Forelimb muscle (tissue), 1 donor: ENCODE measurements at regions not wholly inside any gene's neighbourhood (a gene's known extent, or its start where the extent isn't known, plus 50 kb on each side); places are given as distances from the start of the nearest gene placed in this dataset.

Experiments used
- DNase-seq: peaks from one replicate; pipeline ENCODE4 v3.0.0-alpha.2; 2013; ENCODE audit warnings: low read depth

DNA sequence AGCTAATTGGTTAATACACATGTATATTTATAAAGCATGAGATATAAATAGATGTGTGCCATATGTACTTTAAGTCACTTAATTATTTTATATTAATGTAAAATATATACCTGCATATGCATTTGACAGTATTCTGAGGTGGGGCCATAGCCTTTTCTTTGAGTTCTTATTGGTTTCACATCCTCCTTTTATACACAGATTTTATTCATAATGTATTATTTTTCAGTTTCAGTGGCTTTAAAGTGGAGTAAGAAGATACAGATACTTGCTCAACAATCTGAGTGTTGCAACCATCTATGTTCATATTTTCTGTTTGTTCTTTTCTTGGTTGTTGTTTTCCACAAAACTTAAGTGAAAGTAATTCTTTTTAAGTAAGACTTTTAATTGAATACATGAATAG lies 436.5 kb downstream of the RND3 start:
- no peak for DNase-seq

DNA sequence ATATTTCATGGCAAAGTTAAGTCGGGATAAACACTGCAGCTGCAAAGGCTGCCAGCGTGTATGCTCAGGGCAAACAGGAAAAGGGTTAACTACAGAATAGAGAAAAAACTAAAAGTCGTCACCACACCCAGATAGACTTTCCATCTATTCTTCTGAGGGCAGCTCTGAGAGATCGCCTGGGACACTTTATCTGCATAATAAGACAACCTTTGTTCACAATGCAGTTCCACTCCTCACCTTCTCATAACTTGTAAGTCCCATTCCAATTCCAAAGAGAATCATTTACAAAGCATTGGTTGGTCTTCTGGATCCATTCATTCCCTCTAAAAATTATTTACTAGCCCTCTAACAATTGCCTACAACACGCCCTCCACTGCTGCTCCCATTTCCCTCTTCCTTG lies 437.4 kb downstream of the RND3 start:
- DNase-seq, result no peak

DNA sequence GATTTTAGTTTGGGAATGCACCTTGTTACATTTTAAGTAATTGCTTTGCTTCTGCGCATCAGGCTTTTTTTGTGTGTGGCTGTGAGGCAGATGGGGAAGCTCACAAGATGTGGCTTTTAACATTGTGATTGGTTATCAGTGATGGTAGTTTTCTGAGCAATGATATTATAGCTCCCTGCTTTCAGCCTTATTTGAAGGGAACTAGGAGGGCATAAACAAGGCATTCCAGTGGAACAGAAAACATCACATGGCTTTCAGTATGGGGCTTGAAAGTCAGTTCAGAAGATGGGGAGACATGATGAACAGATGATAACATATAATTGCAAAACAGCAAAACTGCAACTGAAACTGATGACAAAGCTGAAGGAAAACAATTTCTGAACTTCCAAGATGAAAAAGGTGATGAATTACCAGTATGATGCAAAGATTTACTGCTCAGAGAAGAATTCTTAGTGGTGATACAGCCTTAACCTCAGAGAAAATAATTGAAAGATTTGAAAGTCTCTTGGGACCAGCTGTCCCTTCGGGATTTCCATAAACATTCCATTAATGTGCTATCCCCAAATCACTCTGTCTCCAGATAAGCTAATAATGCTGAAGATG lies 439.7 kb downstream of the RND3 start:
- no peak for DNase-seq

DNA sequence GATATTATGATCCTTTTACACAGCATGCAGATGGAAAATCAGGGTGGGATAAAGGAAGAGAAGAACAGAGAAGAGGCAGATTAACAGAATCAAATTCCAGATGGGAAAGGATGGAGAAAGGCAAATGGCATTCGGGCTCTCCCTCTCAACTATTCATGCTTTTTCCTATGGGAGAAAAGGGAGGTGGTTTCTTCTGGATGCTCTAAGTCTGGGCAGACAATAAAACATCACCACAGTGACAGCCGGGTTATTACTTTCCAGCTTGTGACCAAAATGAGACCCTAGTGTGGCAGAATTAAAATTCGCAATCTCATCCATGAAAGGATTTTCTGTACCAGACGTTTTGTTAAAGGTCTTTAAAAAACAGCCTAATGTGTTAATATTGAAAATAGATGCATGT lies 440.7 kb downstream of the RND3 start:
- no peak for DNase-seq

DNA sequence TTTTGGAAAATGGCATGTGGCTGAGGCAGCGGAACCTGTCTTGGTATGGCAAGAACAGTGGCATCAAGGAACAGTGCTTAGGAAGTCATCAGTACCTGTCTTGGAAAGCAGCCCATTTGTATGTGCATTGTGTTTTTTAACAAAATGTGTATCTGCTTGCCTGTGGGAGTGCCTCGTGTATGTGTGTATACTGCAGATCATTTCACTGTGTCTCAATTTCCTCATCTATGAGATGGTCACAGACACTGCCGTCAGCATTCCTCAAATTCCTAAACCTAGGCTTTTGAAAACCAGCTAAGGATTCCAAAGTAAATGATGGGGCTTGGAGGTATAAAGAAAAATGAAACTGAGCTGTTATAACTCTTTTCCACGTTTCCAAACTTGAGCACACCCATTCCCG lies 441.3 kb downstream of the RND3 start:
- no peak for DNase-seq

DNA sequence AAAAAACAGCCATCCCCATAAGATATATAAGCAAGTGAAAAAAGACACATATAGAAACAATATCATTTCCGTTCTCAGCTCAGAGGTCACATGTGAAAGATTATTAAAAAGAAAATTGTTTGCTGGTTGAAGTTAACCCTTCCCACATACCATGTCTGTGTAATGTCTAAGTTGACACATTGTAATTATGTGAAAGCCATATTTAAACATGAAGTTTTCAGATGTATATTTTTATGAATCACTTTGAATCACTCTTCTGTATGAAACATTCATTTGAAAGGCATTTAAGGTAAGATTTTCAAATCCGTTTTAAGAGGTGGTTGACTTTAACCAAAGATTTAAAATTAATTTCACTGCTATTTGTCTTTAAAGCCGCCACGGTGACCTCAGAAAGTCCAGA lies 441.9 kb downstream of the RND3 start:
- DNase-seq, result no peak

DNA sequence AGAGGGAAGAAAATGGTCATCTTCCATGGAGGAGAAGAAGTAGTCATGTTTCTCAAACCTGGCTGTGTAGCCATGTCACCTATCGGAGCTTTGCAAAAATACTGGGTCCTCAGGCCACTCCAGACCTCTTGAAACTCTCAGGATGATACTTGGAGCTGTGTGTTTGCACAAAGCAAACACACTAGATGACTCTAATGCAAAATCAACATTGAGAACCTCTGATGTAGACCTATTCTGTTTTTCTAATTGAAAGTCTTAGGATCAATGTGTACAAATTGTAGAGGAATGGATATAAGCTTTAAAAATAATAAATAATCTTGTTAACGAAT lies 444.3 kb downstream of the RND3 start:
- DNase-seq, result no peak

DNA sequence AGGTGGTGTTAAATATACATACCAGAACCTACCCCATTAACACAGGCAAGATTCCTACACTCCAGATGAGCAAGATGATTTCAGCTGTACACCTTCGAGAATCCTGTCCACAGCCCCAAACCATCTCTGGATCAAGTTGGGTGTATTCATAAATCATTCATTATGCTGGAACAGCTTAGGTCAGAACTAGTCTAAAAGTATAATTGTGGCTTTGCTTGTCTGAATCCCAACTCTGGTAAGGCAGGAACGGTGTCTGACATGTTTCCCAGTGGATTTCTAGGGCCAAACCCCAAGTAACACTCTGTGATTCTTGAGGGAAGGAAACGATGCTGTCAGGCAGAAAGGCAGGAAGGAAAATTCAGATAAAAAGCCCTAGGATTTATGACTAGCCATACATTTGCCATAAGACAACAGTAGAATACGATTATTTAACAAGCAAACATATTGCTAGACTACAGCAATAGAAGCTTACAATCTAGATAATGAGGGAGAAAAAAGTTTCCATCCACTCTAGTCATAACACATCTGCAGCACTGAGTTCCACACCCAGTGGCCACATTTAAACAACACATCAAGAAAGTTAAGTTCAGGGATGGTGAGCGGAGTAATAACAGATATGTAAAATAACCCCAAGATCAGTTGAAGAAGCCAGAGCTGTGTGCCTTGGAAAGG lies 444.8 kb downstream of the RND3 start:
- DNase-seq, result no peak

DNA sequence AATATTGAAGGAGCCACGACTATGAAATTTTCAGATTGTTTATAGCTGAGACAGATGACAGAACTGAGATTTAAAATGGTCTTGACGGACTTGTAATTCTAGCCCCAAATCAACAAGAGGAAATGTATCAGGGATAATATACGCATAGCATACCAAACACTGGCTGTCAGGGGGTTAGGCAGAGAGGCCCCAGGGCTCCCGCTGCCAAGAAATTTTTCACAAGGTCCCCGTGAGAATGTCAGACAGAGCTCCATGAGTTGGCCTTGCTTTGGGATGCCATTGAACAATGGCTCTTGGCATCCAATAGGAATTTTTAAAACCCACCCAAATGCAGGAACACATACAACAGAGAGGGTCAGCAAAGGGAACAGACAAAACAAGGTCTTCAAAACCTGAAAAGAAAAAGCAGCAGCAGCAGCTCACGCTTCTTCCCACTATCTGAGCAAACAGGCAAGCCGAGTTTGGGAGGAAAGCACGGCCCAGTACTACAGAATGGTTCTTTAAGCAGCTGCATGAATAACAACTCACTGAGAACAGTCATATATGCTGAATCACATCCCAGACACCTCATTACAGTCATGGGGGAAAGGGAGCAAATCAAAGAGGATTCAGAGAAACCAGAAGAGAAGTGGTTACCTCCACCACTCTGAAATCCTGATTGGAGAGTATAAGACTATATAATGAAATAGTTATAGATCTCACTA lies 445.6 kb downstream of the RND3 start:
- DNase-seq, result no peak

DNA sequence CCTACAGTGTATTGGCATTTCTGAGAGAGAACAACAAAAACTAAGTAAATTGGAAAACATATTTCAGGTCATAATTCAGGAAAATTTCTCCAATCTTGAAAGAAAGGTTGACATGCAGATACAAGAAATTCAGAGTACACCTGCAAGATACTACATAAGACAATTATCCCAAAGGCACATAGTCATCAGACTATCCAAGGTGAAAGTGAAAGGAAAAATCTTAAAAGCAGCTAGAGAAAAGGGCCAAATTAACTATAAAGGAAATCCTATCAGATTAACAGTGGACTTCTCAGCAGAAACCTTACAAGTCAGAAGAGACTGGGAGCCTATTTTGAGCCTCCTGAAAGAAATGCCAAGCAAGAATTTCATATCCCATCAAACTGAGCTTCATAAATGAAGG lies 449.0 kb upstream of the MMADHC start:
- no peak for DNase-seq

DNA sequence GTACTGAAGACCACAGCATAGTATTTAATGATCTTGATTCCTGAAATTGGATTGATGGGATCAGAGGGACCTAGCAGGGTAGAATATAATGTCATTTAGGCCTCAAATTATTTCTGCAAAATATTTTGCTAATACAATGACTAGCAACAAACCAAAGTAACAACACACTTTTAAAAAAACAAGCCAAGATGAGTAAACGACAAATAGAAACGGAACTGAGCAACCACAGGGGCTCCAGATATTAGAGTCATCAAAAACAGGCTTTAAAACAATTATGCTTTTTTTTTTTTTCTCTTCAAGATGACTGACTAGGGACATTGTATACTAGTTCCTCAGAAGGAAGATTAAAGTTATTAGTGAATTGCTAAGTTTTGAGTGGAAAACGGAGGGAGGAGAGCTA lies 447.1 kb upstream of the MMADHC start:
- DNase-seq, result no peak

DNA sequence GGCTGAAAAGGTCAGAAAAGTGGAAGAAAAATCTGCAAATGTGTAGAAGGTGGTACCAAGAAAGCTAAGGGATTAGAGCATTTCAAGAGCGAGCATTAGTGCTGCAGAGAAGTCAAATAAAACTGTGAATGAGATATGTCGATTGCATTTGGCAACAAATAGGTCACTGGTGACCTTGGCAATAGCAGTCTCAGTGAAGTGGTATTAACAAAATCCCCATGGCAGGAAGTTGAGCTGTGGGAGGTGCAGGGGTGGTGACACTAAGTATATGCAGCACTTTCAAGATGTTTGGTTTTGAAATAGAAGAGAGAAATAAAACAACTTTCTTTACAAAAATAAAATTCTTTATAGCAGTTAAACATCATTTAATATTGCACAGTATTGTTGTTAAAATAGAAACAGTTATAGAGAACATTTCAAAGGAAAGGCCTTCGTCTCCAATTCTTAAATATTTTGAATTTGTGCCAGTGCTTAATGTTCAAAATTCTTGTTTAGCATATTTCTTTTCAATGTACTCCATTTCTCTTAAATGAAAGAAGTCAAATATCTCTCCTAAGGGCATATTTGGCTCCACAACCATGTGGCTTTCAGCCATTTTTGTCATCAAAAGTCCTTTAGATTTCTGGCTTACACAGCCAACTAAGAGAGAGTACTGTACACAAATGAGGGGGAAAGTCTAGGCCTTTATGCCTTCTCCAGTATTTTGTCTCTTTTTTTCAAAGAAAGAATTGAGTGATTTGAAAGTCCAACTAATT lies 443.0 kb upstream of the MMADHC start:
- DNase-seq, result no peak

DNA sequence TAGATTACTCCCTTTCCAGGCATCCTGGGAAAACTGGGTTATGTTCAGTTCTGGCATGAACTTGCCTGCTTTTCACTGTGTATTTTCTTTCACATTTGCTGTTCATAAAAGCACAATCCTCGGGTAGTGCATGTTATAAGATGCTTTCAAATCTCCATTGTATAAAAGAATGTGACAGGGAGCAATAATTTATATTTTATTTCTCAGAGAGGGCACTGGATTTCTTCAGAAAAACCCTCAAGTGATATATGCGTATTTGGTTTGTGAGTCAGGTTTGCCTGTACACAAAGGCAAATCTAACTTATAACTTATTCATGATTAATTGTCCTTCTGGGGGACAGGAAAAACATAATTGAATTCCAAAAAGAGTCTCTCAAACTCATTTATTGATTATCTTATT lies 440.7 kb upstream of the MMADHC start:
- DNase-seq, result no peak

DNA sequence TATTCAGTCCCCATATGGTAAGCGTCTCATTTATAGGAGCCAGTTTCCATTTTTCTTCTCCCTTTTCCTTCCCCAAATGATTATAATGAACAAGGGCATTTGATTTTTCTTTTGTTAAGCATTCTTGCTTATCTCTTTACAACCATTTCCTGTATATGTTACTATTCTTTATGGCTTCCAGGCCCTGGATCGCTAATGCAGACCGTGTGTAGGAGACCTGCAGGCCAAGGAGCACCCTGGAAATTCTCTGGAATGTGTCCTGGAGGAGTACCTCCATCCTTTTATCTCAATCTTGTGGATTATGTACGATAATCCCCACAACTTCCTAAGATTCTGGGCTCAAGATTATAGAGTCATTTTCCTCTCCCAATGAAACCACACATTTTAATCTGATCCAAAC lies 439.6 kb upstream of the MMADHC start:
- DNase-seq, result no peak

DNA sequence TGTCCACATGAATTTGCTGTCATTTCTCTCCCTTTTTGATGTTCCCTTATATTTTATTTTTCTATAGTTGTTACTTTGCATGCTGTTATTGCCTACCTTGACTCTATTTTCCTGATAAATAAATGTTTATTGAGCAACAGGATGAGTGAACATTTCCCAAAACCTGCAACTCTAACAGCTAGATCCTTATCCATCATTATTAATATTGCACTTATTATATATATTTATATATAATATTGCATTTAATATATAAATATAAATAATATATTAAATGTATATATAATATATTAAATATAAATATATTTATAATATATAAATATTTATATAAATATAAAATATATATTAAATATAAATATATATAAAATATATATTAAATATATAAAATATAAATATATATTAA lies 436.1 kb upstream of the MMADHC start:
- no peak for DNase-seq

DNA sequence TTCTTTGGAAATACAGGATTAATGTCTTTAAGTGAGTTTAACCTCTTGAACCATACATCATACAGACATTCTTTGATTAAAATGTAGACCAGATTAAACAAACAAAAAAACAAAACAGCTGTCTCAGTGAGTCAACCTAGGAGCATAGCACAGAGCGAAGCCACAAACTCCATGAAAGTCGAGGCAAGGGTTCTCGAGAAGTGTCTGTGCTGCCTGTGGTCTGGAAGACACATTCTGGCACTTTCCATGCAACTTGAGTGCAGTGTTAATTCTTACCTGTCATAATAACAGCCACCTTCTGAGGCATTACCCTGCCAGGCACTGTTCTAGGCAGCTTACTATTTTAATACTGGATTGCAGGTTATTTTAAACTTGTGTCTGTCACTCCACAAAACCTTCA lies 435.5 kb upstream of the MMADHC start:
- DNase-seq, result no peak

DNA sequence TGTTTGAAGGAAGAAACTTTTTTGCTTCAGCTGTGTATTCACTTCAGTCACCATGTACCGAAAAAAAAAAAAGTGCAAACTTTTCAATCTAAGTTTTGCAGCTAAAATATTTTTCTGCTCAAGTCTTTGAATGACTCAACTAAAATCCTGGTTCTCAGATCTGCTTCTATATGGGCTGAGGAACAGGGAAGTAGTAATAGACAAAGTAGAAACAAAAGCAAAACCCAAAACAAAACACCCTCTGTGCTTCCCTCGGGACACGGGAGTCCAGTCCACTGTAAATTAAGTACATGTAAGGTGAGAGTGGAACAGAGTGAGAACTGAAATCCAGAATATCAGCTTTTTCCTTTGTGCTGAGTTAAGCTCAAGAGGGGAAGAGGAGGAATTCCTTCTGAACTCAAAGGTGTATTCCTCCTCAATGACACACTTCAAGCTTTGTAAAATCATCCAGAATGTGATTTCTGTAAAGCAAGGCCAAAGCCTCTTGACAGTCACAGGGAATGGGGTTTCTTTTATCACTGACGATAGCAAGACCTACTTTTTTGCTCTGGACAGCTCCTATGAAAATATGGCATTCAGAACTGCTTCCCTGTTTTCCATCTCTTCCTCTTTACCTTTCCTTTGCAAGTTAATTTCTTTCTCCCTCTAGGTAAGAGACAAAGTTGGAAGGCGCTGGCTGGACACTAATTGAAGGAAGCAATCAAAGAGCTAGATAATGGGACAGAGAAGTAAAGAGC lies 433.5 kb upstream of the MMADHC start:
- no peak for DNase-seq

DNA sequence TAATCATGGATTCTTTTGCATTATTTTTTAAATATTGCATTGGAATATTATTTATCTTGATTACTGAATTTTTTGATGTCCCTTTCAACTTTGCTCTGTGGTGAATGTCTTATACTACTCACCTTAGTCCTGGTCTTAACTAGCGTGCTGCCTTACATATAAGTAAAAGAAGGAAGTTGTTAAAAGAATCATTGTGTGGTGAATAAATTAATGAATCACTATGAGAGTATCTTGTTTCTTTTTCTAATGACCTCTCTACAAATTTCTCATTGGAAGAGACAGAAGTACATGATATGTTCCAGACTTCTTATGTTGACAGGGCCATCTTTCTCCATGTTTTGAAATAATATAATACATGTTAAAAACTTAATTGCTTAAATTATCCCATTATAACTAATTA lies 432.6 kb upstream of the MMADHC start:
- DNase-seq, result no peak

DNA sequence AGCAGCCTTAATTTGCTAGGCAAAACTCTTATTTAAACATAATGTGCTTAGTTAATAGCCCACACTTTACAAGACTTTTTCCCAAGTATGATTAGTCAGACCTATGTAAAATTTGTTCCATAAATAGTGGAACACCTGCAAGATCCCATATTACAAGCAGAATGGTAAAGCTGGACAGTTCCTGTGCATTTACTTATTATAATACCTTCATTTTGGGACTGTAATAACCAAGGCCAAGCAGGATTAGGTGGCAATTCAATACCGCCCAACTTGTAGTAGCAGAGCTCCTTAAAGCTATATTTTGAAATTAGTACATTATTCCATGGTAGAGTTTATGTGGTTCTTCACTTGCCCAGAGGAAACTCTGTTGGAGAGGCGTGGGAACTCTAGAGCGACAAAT lies 431.5 kb upstream of the MMADHC start:
- no peak for DNase-seq

DNA sequence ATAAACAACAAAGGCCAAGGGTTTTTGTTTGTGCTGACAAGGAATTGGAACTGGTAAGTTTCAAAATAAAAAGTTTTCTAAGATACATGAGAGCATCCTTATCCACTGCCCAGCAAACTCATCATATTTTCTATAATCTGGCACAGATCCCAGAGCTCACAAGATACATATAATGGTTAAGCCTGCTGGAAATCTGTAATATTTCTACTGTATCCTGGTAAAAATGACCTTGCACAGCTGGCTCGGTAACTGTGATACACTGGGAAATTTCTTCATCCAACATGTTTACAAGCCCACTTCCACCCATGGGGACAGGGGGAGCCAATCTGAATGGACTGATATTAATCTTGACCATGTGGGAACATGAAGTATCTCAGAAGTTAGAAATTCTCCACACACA lies 425.4 kb upstream of the MMADHC start:
- peak; percentile 63 for DNase-seq

DNA sequence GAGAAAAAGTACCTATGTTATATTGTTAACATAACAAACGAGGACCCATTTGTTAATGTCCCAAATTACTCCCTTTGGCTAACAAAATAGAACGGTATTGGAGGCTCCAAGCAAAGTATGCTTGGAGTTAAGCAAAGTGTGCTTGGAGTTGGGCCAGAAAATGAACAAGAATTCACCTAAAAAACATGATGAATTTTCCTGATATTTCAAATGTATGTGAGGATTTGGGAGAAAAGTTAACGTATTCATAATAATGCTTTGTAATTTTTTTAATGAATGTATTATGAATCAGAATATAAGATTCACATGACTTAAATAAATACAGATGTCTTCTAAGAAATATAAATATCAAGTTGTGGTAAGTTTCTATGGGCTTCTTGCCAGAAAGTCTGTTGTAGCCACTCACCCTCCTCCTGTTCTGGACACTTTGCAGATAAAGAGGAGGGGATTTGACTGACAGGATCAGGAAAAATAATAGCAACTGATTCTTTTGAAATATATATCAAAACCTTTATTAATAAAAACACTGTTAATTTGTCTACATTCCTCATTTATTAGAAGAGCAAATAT lies 423.7 kb upstream of the MMADHC start:
- no peak for DNase-seq

DNA sequence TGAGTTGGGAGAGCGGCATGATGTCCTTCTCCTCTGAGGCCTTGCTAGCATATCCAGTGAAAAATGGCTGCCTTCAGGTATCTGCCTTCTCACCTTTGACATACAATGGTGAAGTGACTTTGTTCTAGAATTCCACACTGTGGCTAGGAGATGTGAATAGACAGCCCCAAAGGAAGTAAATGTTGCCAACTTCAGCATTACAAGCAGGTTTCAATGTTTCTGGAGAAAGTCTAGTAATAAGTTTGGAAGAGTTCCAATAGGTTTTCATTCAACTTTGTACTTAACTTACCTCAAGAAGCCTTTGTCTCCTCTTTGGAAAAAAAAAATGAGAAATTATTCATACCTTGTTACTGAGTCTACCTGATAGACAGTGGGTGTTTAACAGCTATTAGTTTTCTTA lies 421.3 kb upstream of the MMADHC start:
- no peak for DNase-seq
